HCT116 (cell line): ENCODE measurements at regions not wholly inside any gene's neighbourhood (a gene's known extent, or its start where the extent isn't known, plus 50 kb on each side); places are given as distances from the start of the nearest gene placed in this dataset.

ENCODE experiments used
- ATAC-seq: fragments of 200-7000 bp; cut with Tn5 transposase; 2 replicates; pipeline ENCODE4 v1.9.1; 2020; ENCODE audit warnings: mild to moderate bottlenecking, moderate library complexity
- BruUV-seq: library from RNA; stranded (reverse); fragments of 400-500 nt; replicated peaks from 2 replicates; lab custom pipeline; 2021; lab: Mats Ljungman, UMichigan
- CTCF ChIA-PET: fragments of 300-600 bp; sonication (Branson Sonifier 250); formaldehyde crosslinking; loops from one replicate; lab custom pipeline; 2021; ENCODE audit warnings: antibody characterized with exemption; lab: Charles Lee
- POLR2A ChIA-PET: fragments of 300-600, 350-600 bp; sonication (Branson Sonifier 250); formaldehyde crosslinking; loops from one replicate; lab custom pipeline; 2021; ENCODE audit warnings: antibody characterized with exemption; lab: Charles Lee
- RAD21 ChIA-PET, 2 experiments: fragments of 300-600 bp; sonication (Branson Sonifier 250); formaldehyde crosslinking; loops; one replicate each; lab custom pipeline; 2023; ENCODE audit warnings: low total read pairs in 2 of 2; ENCODE audit not compliant: uncharacterized antibody in 2 of 2, unreplicated experiment in 2 of 2, low non-redundant PET in 1 of 2; lab: Charles Lee
- DNase-seq: peaks from one replicate; pipeline ENCODE4 v3.0.0-alpha.2; 2010; ENCODE audit warnings: low read depth, low spot score
- H2AFZ ChIP-seq: fragments of 200-600 bp; shearing (Covaris generic), sonication (generic); 2 replicates; pipeline ENCODE4 v1.6.1; 2017; ENCODE audit warnings: low read depth, mixed run types, mixed read lengths, antibody characterized with exemption, low read length; ENCODE audit not compliant: poor library complexity, severe bottlenecking
- H3K27ac ChIP-seq: 2 replicates; pipeline ENCODE4 v1.5.1; 2012; ENCODE audit warnings: low read depth, low read length
- H3K27me3 ChIP-seq: fragments of 200-600 bp; sonication (generic); 2 replicates; pipeline ENCODE4 v1.6.1; 2016; ENCODE audit warnings: mixed run types, low read length, mixed read lengths; ENCODE audit not compliant: insufficient read depth
- H3K36me3 ChIP-seq, 2 experiments: fragments of 200-500 bp in 1 of 2; fragments of 200-600 bp in 1 of 2; sonication (Bioruptor generic) in 1 of 2; sonication (generic) in 1 of 2; 2 replicates each; pipeline versions ENCODE4 v1.5.1 to v1.6.1; 2014 to 2016; ENCODE audit warnings: low read length in 2 of 2, inconsistent platforms in 1 of 2, mixed read lengths in 1 of 2, mixed run types in 1 of 2; ENCODE audit not compliant: insufficient read depth in 2 of 2, control insufficient read depth in 1 of 2
- H3K4me1 ChIP-seq, 2 experiments: fragments of 200-600 bp in 1 of 2; sonication (generic) in 1 of 2; 2 replicates each; pipeline versions ENCODE4 v1.5.1 to v1.6.1; 2012 to 2017; ENCODE audit warnings: low read length in 2 of 2, inconsistent platforms in 1 of 2, mild to moderate bottlenecking in 1 of 2, mixed read lengths in 1 of 2, mixed run types in 1 of 2, moderate library complexity in 1 of 2; ENCODE audit not compliant: insufficient read depth in 2 of 2, control insufficient read depth in 1 of 2
- H3K4me2 ChIP-seq: fragments of 200-600 bp; sonication (generic); 2 replicates; pipeline ENCODE4 v1.6.1; 2017; ENCODE audit warnings: mixed run types, low read length, mixed read lengths
- H3K4me3 ChIP-seq, 2 experiments: fragments of 200-600 bp in 1 of 2; sonication (generic) in 1 of 2; replicated peaks in 1 of 2; 2 replicates each; pipeline ENCODE4 v1.5.1; 2011 to 2016; ENCODE audit warnings: low read length in 2 of 2, control low read depth in 1 of 2, low read depth in 1 of 2, mild to moderate bottlenecking in 1 of 2, mixed read lengths in 1 of 2, mixed run types in 1 of 2
- H3K79me2 ChIP-seq: fragments of 200-600 bp; sonication (generic); 2 replicates; pipeline ENCODE4 v1.6.1; 2017; ENCODE audit warnings: mild to moderate bottlenecking, mixed run types, low read length, moderate library complexity, mixed read lengths; ENCODE audit not compliant: insufficient read depth
- H3K9ac ChIP-seq: fragments of 200-600 bp; sonication (generic); 2 replicates; pipeline ENCODE4 v1.6.1; 2016; ENCODE audit warnings: low read length, mixed read lengths
- H3K9me2 ChIP-seq: fragments of 200-600 bp; sonication (generic), shearing (Covaris generic); 2 replicates; pipeline ENCODE4 v1.6.1; 2017; ENCODE audit warnings: mixed run types, mild to moderate bottlenecking, moderate library complexity; ENCODE audit not compliant: insufficient read depth
- H3K9me3 ChIP-seq, 2 experiments: fragments of 200-500 bp in 1 of 2; fragments of 200-600 bp in 1 of 2; sonication (Bioruptor generic) in 1 of 2; sonication (generic) in 1 of 2; 2 replicates each; pipeline ENCODE4 v1.6.1; 2014 to 2017; ENCODE audit warnings: low read length in 2 of 2, mixed read lengths in 2 of 2, inconsistent platforms in 1 of 2, low read depth in 1 of 2, mild to moderate bottlenecking in 1 of 2, mixed run types in 1 of 2, moderate library complexity in 1 of 2; ENCODE audit not compliant: control insufficient read depth in 1 of 2, insufficient read depth in 1 of 2
- H4K20me1 ChIP-seq: fragments of 200-600 bp; sonication (generic), shearing (Covaris generic); 2 replicates; pipeline ENCODE4 v1.6.1; 2017; ENCODE audit warnings: mixed run types, mild to moderate bottlenecking, moderate library complexity; ENCODE audit not compliant: insufficient read depth
- CBX3 ChIP-seq: IDR thresholded peaks from 2 replicates; pipeline ENCODE4 v1.6.1; 2012; ENCODE audit warnings: low read depth
- CEBPB ChIP-seq: IDR thresholded peaks from 2 replicates; pipeline ENCODE4 v1.6.1; 2012; ENCODE audit warnings: low read depth
- EGR1 ChIP-seq: IDR thresholded peaks from 2 replicates; pipeline ENCODE4 v1.6.1; 2012; ENCODE audit warnings: low read depth
- EZH2 ChIP-seq: fragments of 200-600 bp; sonication (generic); IDR thresholded peaks from 2 replicates; pipeline ENCODE4 v1.6.1; 2017; ENCODE audit warnings: antibody characterized with exemption, mixed run types
- POLR2A ChIP-seq: IDR thresholded peaks from 2 replicates; pipeline ENCODE4 v1.7.0; 2011; ENCODE audit warnings: borderline replicate concordance; ENCODE audit not compliant: insufficient read depth, insufficient read length; ENCODE audit errors: extremely low read depth
- SRF ChIP-seq: IDR thresholded peaks from 2 replicates; pipeline ENCODE4 v1.6.1; 2012; ENCODE audit warnings: low read depth
- YY1 ChIP-seq: IDR thresholded peaks from 2 replicates; pipeline ENCODE4 v1.6.1; 2011; ENCODE audit warnings: low read length, low read depth, moderate library complexity, mild to moderate bottlenecking; ENCODE audit not compliant: insufficient replicate concordance; ENCODE audit errors: extremely low read depth
- ZFX ChIP-seq: fragments of 450-650 bp; IDR thresholded peaks from 2 replicates; pipeline ENCODE4 v1.6.1; 2017
- intact Hi-C: fragments of 100-400 bp; cut with micrococcal nuclease; formaldehyde crosslinking; loops from 2 replicates; pipeline ENCODE4 v1.10.0; 2022

DNA sequence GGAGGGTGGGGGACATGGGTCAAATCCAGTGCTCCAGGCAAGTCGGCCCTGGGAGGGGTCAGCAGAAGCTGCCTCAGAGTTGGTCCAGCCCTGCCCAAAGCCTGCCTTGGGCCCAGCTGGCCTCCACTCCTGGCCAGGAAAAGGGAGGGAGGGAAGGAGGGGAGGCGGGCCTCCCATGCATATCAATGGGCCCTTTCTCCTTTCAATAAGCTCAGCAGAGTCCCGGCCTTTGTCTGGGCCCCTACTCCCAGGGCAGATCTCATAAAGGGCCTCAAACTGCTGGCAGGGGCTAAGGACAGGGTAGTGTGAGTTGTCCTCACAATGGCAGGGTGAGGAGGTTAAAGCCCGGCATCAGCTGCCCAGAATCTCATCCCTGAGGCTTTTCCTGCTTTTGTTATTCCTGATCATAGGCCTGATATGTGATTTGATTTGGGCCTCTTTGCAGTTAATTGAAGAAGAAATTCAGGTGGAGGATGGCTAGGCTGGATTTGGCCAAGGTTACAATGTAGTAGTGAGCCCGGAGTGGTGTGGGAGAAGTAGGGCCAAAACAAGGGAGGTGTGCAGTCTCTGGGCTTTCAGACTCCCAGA lies 121.1 kb upstream of the ATP6AP2 start:
- no peaks in the 10 kb centered on the region for H4K20me1 ChIP-seq
- no peaks in the 10 kb centered on the region for H3K27me3 ChIP-seq
- no peaks in the 10 kb centered on the region for H3K9me2 ChIP-seq
- POLR2A ChIA-PET, result no interaction called here
- H3K9ac ChIP-seq, result no peak overlapping the region
- BruUV-seq, result no TSS peak
- no peak for DNase-seq
- H3K4me2 ChIP-seq, result no peak overlapping the region
- RAD21 ChIA-PET, result no interaction called here
- H3K79me2 ChIP-seq, result no peaks in the 10 kb centered on the region
- no peak for ATAC-seq
- H3K27ac ChIP-seq, result no peak overlapping the region
- H3K4me1 ChIP-seq, result no peaks in the 10 kb centered on the region
- no peak overlapping the region for H2AFZ ChIP-seq
- CTCF ChIA-PET, result no interaction called here
- H3K4me3 ChIP-seq, result no peak overlapping the region
- H3K36me3 ChIP-seq, result no peaks in the 10 kb centered on the region
- H3K9me3 ChIP-seq, result no peaks in the 10 kb centered on the region
- intact Hi-C loops, result no loop called here
- no peak for TF ChIP-seq EGR1
- TF ChIP-seq SRF, result no peak

DNA sequence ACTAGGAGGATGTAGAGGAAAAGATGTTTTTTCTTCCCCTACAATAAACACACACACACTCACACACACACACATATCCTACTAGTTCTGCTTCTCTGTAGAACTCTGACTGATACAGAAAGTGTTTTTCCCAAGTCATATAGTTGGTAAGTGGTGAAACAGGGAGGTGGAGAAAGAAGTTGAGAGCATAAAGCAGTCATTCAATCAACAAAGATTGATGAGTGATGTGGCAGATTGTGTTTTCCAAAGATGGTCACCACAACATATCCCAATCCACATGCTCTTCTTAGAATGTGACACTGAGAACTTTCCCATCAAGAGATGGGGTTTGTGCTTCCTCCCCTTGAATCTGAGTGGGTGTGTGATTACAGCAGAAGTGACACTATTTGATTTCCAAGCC lies 123.4 kb upstream of the ATP6AP2 start:
- POLR2A ChIA-PET, result no interaction called here
- no TSS peak for BruUV-seq

More for the DNA sequence above, 123.4 kb upstream of the ATP6AP2 start:
- TF ChIP-seq CEBPB (no peak), ZFX (no peak), SRF (no peak), EZH2 (no peak), POLR2A (no peak), YY1 (no peak), CBX3 (no peak)
- TF ChIP-seq, all 23 proteins: peak for 0
- RAD21 ChIA-PET, result no interaction called here
- Histone ChIP-seq H3K27me3 (no peaks in the 10 kb centered on the region), H4K20me1 (no peaks in the 10 kb centered on the region), H3K4me2 (no peak overlapping the region), H3K9ac (no peak overlapping the region), H2AFZ (no peak overlapping the region), H3K9me3 (no peaks in the 10 kb centered on the region), H3K4me3 (no peak overlapping the region), H3K36me3 (no peaks in the 10 kb centered on the region), H3K9me2 (no peaks in the 10 kb centered on the region), H3K27ac (no peak overlapping the region), H3K4me1 (no peaks in the 10 kb centered on the region), H3K79me2 (no peaks in the 10 kb centered on the region)
- DNase-seq, result no peak
- CTCF ChIA-PET, result no interaction called here
- intact Hi-C loops, result no loop called here
- no peak for ATAC-seq
